GM12874 (cell line): ENCODE measurements at regions not wholly inside any gene's neighbourhood (a gene's known extent, or its start where the extent isn't known, plus 50 kb on each side); places are given as distances from the start of the nearest gene placed in this dataset.

ENCODE experiments used
- TF ChIP-seq, protein P1 (sequence below): IDR thresholded peaks from 2 replicates; pipeline ENCODE4 v1.5.1; 2011; ENCODE audit warnings: low read depth, mild to moderate bottlenecking, control low read depth, low read length, moderate library complexity; ENCODE audit not compliant: insufficient read depth

DNA sequence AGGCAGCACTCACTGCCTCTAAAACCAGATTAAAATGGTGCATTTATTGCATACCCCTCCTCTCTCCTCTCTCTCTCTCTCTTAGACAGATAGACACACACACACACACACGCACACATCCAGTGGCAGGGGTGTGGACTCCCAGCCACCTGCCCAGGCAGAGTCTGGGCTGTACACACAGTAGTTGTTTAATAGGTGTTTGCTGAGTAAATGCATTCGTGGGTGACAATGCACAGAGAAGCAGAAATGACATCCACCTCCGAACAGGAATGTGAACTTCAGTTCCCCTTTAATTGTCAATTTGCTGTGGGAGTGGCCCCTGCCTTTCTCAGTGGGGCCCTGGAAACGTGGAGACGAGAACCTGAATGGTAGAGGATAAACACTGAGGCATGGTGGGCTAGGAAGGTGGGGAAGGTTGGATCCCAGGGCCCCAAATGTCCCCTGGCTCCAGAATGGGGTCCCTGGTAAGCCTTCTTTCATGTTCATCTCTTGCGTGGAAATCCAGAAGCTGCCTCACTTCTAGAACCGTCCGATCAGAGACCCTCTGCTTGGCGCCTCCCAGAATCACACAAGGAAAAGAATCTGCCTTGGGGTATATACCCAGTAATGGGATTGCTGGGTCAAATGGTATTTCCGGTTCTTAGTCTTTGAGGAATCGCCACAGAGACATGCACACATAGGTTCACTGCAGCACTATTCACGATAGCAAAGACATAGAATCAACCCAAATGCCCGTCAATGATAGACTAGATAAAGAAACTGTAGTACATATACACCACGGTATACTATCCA, 58.5 kb upstream of the ECHDC3 start:
- TF ChIP-seq, protein P1, sequence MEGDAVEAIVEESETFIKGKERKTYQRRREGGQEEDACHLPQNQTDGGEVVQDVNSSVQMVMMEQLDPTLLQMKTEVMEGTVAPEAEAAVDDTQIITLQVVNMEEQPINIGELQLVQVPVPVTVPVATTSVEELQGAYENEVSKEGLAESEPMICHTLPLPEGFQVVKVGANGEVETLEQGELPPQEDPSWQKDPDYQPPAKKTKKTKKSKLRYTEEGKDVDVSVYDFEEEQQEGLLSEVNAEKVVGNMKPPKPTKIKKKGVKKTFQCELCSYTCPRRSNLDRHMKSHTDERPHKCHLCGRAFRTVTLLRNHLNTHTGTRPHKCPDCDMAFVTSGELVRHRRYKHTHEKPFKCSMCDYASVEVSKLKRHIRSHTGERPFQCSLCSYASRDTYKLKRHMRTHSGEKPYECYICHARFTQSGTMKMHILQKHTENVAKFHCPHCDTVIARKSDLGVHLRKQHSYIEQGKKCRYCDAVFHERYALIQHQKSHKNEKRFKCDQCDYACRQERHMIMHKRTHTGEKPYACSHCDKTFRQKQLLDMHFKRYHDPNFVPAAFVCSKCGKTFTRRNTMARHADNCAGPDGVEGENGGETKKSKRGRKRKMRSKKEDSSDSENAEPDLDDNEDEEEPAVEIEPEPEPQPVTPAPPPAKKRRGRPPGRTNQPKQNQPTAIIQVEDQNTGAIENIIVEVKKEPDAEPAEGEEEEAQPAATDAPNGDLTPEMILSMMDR: no peak

DNA sequence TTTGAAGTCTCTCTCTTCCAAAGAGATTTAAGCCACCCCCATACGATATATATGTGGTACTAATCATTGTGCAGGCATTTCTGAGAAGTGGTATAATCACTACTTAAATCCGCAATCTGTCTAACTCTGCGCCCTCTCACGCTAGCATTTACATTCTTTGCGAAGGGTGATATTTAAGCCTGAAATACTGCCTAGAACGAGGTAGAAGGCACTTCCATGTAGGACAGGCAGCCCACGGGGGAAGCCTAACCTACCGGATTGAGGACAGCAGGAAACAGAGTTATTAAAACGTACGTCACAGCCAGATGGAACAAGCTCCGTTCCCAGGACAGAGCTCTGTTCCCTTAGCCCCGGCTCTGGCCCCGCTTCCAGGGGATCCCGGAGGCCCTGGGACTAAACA, 59.3 kb upstream of the ECHDC3 start:
- TF ChIP-seq, protein P1: no peak

DNA sequence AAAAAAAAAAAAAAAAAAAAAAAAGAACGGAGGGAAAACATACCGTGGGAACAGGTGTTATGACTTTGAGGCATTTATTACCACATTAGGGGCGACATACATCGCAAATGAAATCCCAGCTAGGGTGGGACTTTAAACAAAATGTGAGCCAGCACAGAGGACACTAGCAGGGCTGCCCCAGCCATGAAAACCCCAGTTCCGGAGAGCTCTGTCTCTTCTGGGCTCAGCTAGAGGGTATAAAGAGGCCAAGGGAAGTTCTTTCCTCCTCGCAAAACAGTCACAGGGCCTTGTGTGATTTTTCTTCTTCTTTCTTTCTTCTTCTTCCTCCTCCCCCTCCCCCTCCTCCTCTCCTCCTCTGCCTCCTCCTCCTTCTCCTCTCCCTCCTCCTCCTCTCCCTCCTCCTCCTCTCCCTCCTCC, 59.9 kb upstream of the ECHDC3 start:
- TF ChIP-seq, protein P1: no peak

DNA sequence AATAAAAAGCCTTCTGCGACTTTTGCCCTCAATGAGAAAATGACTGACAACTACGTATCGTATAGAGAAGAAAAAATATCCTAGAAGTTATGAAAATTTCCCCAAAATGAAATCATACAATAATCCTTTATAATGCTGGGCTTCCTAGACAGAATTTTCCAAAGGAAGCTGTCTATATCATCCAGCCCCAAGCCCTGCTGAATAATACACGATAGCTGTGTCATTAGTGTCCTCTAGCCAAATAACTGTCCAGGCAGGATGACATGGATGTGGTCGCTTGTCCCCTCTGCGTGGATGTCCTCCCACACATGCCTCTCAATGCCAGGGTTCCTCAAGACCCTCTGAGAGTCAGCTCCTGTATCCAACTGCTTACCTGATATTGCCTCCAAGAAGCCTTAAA, 61.7 kb upstream of the ECHDC3 start:
- TF ChIP-seq, protein P1: no peak

DNA sequence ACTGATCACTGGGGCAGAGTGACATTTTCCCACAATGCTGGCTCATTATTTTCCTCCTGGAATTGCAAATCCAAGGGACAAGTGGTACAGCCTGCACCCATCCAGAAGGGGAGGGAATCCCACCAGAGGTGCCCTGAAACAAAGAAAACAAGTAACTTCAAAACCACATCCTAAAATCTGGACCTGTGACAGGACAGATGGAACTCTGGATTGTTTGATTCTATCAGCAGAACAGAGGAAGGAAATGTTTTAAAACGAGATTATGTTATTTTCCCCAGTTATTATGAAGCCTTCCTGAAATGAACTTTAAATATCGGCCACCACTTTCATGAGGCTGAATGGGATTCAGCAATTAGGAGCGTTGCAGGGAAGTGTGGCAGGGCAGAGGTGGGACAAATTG, 62.2 kb upstream of the ECHDC3 start:
- TF ChIP-seq, protein P1: no peak

DNA sequence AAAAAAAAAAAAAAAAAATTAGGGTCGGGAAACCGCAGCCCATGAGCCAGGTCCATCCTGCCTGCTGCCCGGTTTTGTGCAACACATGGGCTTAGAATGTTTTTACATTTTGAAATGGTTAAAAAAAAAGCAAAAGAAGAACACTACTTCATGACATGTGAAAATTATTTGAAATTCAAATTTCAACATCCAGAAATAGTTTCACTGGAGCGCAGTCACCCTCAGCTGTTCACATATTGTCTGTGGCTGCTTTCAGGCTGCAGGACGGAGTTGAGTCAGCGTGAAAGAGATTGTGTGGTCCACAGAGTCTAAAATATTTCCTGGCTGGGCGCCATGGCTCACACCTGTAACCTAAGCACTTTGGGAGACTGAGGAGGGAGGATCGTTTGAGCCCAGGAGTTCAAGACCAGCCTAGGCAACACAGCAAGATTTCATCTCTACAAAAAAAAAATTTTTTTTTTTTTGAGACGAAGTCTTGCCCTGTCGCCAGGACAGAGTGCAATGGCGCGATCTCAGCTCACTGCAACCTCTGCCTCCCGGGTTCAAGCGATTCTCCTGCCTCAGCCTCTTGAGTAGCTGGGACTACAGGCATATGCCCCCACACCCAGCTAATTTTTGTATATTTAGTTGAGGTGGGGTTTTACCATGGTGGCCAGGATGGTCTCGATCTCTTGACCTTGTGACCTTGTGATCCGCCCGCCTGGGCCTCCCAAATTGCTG, 63.9 kb upstream of the ECHDC3 start:
- TF ChIP-seq, protein P1: no peak

DNA sequence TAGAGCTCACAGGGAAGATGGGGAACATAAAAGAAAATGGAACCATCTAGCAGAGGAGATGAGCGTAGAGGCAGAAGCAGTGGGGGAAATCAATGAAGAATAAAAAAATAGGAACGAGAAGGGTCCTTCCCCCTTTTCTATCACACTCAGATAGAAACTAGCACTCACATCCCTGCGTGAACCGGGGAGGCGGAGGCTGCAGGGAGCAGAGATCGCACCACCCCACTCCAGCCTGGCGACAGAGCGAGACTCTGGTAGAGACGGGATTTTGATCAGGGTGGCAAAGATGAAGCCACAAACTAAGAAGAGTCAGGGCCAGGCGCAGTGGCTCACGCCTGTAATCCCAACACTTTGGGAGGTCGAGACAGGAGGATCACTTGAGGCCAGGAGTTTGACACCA, 64.7 kb upstream of the ECHDC3 start:
- TF ChIP-seq, protein P1: no peak
